K562 (cell line): ENCODE measurements at regions not wholly inside any gene's neighbourhood (a gene's known extent, or its start where the extent isn't known, plus 50 kb on each side); places are given as distances from the start of the nearest gene placed in this dataset.
A peak's percentile ranks its signal among the peaks of the same experiment; 100 is the strongest.

Experiments
- ATAC-seq: fragments of 200-7000 bp; cut with Tn5 transposase; 3 replicates; pipeline ENCODE4 v1.9.1; 2020; ENCODE audit warnings: moderate library complexity
- BruUV-seq: library from RNA; stranded (reverse); fragments of 400-500 nt; replicated peaks from 2 replicates; lab custom pipeline; 2021; lab: Mats Ljungman, UMichigan
- CTCF ChIA-PET: fragments of 300-600 bp; formaldehyde crosslinking; extraction: SDS; loops from one replicate; lab custom pipeline; 2021; ENCODE audit warnings: low intra/inter-chr PET ratio; lab: Yijun Ruan, JAX
- POLR2A ChIA-PET: fragments of 300-600, 350-650 bp; sonication (Branson Sonifier 250); formaldehyde crosslinking; extraction: SDS; loops from one replicate; lab custom pipeline; 2021; ENCODE audit warnings: antibody characterized with exemption, inconsistent platforms; lab: Yijun Ruan, JAX
- DNase-seq, 4 experiments: peaks; one replicate each; pipeline versions ENCODE4 v3.0.0 to v3.0.0-alpha.2; 2011 to 2018; ENCODE audit warnings: low spot score in 3 of 4, mixed read lengths in 3 of 4; ENCODE audit errors: extremely low read depth in 1 of 4
- FAIRE-seq: peaks from 2 replicates; lab custom pipeline; 2011; peaks lifted over from hg19 to GRCh38; lab: Jason Lieb, UNC
- H2AFZ ChIP-seq: 2 replicates; pipeline ENCODE4 v1.6.0; 2011; ENCODE audit warnings: low read depth, low read length, control low read depth, inconsistent platforms
- H3K27ac ChIP-seq: fragments of 200-600 bp; 3 replicates; pipeline ENCODE4 v1.8.0; 2011; ENCODE audit warnings: low read depth, mild to moderate bottlenecking, control low read depth, inconsistent platforms, low read length, moderate library complexity, mixed read lengths; ENCODE audit errors: extremely low read depth
- H3K27me3 ChIP-seq, 2 experiments: fragments of 300-600 bp in 1 of 2; 2 replicates in 1 of 2; 3 replicates in 1 of 2; pipeline versions ENCODE4 v1.6.0 to v1.8.0; 2011; ENCODE audit warnings: inconsistent platforms in 2 of 2, low read length in 2 of 2, mild to moderate bottlenecking in 1 of 2, mixed read lengths in 1 of 2, moderate library complexity in 1 of 2; ENCODE audit not compliant: control insufficient read depth in 2 of 2, insufficient read depth in 2 of 2
- H3K36me3 ChIP-seq: fragments of 300-600 bp; 3 replicates; pipeline ENCODE4 v1.8.0; 2011; ENCODE audit warnings: mild to moderate bottlenecking, low read length, inconsistent platforms; ENCODE audit not compliant: control insufficient read depth, insufficient read depth
- H3K4me1 ChIP-seq, 2 experiments: fragments of 200-600 bp in 1 of 2; replicated peaks in 1 of 2; 2 replicates in 1 of 2; 3 replicates in 1 of 2; pipeline versions ENCODE4 v1.5.1 to v1.8.0; 2011; ENCODE audit warnings: inconsistent platforms in 2 of 2, low read length in 2 of 2, mild to moderate bottlenecking in 1 of 2, mixed read lengths in 1 of 2, moderate library complexity in 1 of 2; ENCODE audit not compliant: control insufficient read depth in 2 of 2, insufficient read depth in 2 of 2
- H3K4me2 ChIP-seq: 2 replicates; pipeline ENCODE4 v1.6.1; 2011; ENCODE audit warnings: low read length, control low read depth, inconsistent platforms, mixed read lengths; ENCODE audit not compliant: insufficient read depth
- H3K4me3 ChIP-seq: fragments of 200-600 bp; sonication (generic), shearing (Covaris generic); 2 replicates; pipeline ENCODE4 v1.5.1; 2016; ENCODE audit warnings: control low read depth, inconsistent platforms
- H3K79me2 ChIP-seq: fragments of 200-600 bp; 3 replicates; pipeline ENCODE4 v1.8.0; 2011; ENCODE audit warnings: low read length, inconsistent platforms; ENCODE audit not compliant: control insufficient read depth, insufficient read depth
- H3K9ac ChIP-seq, 2 experiments: 2 replicates each; pipeline versions ENCODE4 v1.6.0 to v1.6.1; 2011; ENCODE audit warnings: low read depth in 2 of 2, low read length in 2 of 2, control low read depth in 1 of 2, inconsistent platforms in 1 of 2, mild to moderate bottlenecking in 1 of 2, mixed read lengths in 1 of 2; ENCODE audit not compliant: insufficient read depth in 1 of 2
- H3K9me1 ChIP-seq: one replicate; pipeline ENCODE4 v1.6.0; 2011; ENCODE audit warnings: inconsistent platforms, mild to moderate bottlenecking, low read length, moderate library complexity; ENCODE audit not compliant: control insufficient read depth, insufficient read depth
- H3K9me3 ChIP-seq: replicated peaks from 2 replicates; pipeline ENCODE4 v1.5.1; 2011; ENCODE audit warnings: low read depth, low read length, inconsistent platforms; ENCODE audit not compliant: control insufficient read depth, insufficient read depth
- H4K20me1 ChIP-seq: replicated peaks from 2 replicates; pipeline ENCODE4 v1.6.1; 2011; ENCODE audit warnings: low read length, inconsistent platforms, mixed read lengths; ENCODE audit not compliant: control insufficient read depth, insufficient read depth
- CREB1 ChIP-seq, 2 experiments: sonication (generic) in 1 of 2; formaldehyde crosslinking in 1 of 2; IDR thresholded peaks; 2 replicates each; pipeline versions ENCODE4 v1.6.1 to v1.8.0; 2012 to 2022; ENCODE audit warnings: inconsistent platforms in 1 of 2, mild to moderate bottlenecking in 1 of 2, missing genetic modification reagents in 1 of 2, moderate library complexity in 1 of 2
- MEF2D ChIP-seq: conservative IDR thresholded peaks from 2 replicates; pipeline ENCODE4 v1.6.1; 2016; ENCODE audit warnings: low read depth, missing genetic modification characterization, missing compliant biosample characterization
- SRSF9 ChIP-seq: fragments of 200-400 bp; formaldehyde crosslinking; IDR thresholded peaks from 2 replicates; pipeline ENCODE4 v1.6.1; 2017; ENCODE audit warnings: low read depth, low read length, borderline replicate concordance
- STAT5A ChIP-seq: IDR thresholded peaks from 2 replicates; pipeline ENCODE4 v1.6.1; 2012; ENCODE audit warnings: low read length, inconsistent platforms, borderline replicate concordance
- U2AF2 ChIP-seq: fragments of 200-400 bp; formaldehyde crosslinking; optimal IDR thresholded peaks from 2 replicates; pipeline ENCODE3; 2017; ENCODE audit warnings: low read depth, mild to moderate bottlenecking, low read length
- WGBS: fragments of 100-300 bp; shearing (Covaris generic); methylation state at CpG from one replicate; pipeline ENCODE4 v1.1.6; 2016; ENCODE audit warnings: low coverage, mixed read lengths; ENCODE audit not compliant: insufficient coverage; ENCODE audit errors: missing lambda C conversion rate; 5-methylcytosine and 5-hydroxymethylcytosine counted together
- in situ Hi-C: fragments of 300-500 bp; cut with MboI; formaldehyde crosslinking; loops from 4 replicates; pipeline ENCODE4 v1.15.0; 2018; ENCODE audit warnings: inconsistent platforms, mixed read lengths
- intact Hi-C: fragments of 100-400 bp; cut with micrococcal nuclease; formaldehyde crosslinking; loops from 2 replicates; pipeline ENCODE4 v1.14.2; 2022
- TF ChIP-seq, protein P1 (sequence below): sonication (generic); formaldehyde crosslinking; IDR thresholded peaks from 2 replicates; pipeline ENCODE4 v1.8.0; 2022; ENCODE audit warnings: mild to moderate bottlenecking, missing genetic modification reagents
- TF ChIP-seq, protein P2 (sequence below): sonication (generic); formaldehyde crosslinking; IDR thresholded peaks from 2 replicates; pipeline ENCODE4 v1.8.0; 2023; ENCODE audit warnings: missing genetic modification reagents, mild to moderate bottlenecking, borderline replicate concordance

DNA sequence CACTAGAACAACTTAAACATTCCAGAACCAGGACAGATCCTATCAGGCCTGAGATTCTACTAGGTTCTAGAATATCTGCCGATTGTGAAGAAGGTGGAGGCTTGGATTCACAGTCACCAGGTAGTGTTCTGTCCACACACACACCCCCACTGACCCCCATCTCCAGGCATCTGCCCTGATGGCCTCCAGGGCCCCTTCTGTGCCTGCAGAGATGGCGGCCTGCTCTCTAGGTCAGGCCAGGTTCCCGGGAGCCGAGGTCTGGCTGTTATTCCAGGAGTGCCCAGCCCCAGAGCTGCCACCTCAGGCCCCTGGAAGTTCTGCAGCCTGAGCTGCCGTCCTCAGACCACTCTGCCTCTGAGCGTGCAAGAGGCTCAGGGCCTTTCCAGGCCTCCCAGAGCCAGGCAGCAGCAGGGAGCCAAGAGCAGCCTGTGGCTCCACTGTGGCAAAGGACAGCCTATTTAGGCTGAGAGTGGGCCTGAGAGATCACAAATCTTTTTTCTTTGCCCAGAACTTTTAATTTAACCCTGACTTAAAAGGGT lies 96.2 kb upstream of the ASAP2 start:
- ATAC-seq (peak; percentile 28), FAIRE-seq (no peak), DNase-seq (no peak)
- no peaks in the 10 kb centered on the region for H3K9me1 ChIP-seq
- H3K4me2 ChIP-seq, result no peak overlapping the region
- H3K4me3 ChIP-seq, result no peak overlapping the region
- BruUV-seq, result no TSS peak
- peaks cover 11 to 17% of the 10 kb centered on the region in 2 experiments; a peak in 4 of 5 replicates for H3K4me1 ChIP-seq
- 78% methylated on average over 6 of the region's 6 CpGs for WGBS
- TF ChIP-seq, protein P1, sequence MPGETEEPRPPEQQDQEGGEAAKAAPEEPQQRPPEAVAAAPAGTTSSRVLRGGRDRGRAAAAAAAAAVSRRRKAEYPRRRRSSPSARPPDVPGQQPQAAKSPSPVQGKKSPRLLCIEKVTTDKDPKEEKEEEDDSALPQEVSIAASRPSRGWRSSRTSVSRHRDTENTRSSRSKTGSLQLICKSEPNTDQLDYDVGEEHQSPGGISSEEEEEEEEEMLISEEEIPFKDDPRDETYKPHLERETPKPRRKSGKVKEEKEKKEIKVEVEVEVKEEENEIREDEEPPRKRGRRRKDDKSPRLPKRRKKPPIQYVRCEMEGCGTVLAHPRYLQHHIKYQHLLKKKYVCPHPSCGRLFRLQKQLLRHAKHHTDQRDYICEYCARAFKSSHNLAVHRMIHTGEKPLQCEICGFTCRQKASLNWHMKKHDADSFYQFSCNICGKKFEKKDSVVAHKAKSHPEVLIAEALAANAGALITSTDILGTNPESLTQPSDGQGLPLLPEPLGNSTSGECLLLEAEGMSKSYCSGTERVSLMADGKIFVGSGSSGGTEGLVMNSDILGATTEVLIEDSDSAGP (CRISPR knock-in tag), result no peak
- H3K27me3 ChIP-seq, result no peaks in the 10 kb centered on the region
- H2AFZ ChIP-seq, result no peak overlapping the region
- H4K20me1 ChIP-seq, result no peaks in the 10 kb centered on the region
- in situ Hi-C loops (no loop called here), intact Hi-C loops (loop anchor here (5.0 to 10.0 kb wide), 2 partner anchors 238 to 596 kb away; no protein-coding TSS in a partner anchor)
- no peak overlapping the region for H3K27ac ChIP-seq
- ChIA-PET POLR2A (no interaction called here), CTCF (interaction anchor here (0.9 kb wide), 1 partner anchor 144 kb away, joined by 3 read pairs; no protein-coding TSS in a partner anchor)
- peak overlapping the region in 1 of 2 experiments; percentile 33; a peak in 1 of 4 replicates for H3K9ac ChIP-seq
- H3K9me3 ChIP-seq, result no peaks in the 10 kb centered on the region
- H3K79me2 ChIP-seq, result no peaks in the 10 kb centered on the region
- no peaks in the 10 kb centered on the region for H3K36me3 ChIP-seq

DNA sequence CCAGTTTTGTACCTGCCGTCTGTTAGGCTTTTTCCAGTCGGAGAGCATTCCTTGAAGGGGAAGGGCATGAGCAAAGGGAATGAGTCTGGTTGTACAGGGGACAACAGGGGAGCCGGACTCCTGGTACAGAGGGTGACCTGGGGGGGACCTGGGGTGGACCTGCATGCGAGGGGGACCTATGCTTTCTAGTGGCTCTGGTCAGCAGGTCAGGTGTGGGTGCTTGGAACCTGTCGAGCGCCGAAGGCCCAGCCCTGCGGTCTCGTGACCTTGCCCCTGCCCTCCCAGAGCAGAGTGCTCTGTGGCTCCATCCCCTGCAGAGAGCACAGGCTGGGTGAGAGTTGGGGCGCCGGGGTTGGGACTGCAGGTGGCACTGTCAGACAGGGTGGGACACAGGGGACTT lies 96.7 kb upstream of the ASAP2 start:
- no peak for DNase-seq
- WGBS, result 79% methylated on average over 11 of the region's 11 CpGs
- Histone ChIP-seq H3K79me2 (no peaks in the 10 kb centered on the region), H3K9me1 (no peaks in the 10 kb centered on the region), H2AFZ (no peak overlapping the region), H3K27me3 (no peaks in the 10 kb centered on the region), H3K4me2 (no peak overlapping the region), H3K36me3 (no peaks in the 10 kb centered on the region), H3K9me3 (no peaks in the 10 kb centered on the region), H3K9ac (no peak overlapping the region), H3K27ac (no peak overlapping the region), H3K4me3 (no peak overlapping the region), H3K4me1 (peaks cover 11 to 19% of the 10 kb centered on the region in 2 experiments; a peak in 4 of 5 replicates), H4K20me1 (no peaks in the 10 kb centered on the region)
- ChIA-PET POLR2A (interaction anchor here (0.7 to 1.2 kb wide), 2 partner anchors 14 to 58 kb away, joined by 3 read pairs; no protein-coding TSS in a partner anchor), CTCF (no interaction called here)
- BruUV-seq, result no TSS peak
- in situ Hi-C loops, result no loop called here
- no peak for ATAC-seq
- FAIRE-seq, result no peak
- intact Hi-C loops, result loop anchor here (5.0 to 10.0 kb wide), 2 partner anchors 238 to 595 kb away; no protein-coding TSS in a partner anchor
- TF ChIP-seq CREB1 (IDR thresholded peaks at IDR 0.05) (no peak), CREB1 (CRISPR knock-in tag; IDR thresholded peaks at IDR 0.05) (no peak), MEF2D (tag) (no peak), STAT5A (no peak), U2AF2 (no peak), SRSF9 (no peak)
- TF ChIP-seq, protein P2, sequence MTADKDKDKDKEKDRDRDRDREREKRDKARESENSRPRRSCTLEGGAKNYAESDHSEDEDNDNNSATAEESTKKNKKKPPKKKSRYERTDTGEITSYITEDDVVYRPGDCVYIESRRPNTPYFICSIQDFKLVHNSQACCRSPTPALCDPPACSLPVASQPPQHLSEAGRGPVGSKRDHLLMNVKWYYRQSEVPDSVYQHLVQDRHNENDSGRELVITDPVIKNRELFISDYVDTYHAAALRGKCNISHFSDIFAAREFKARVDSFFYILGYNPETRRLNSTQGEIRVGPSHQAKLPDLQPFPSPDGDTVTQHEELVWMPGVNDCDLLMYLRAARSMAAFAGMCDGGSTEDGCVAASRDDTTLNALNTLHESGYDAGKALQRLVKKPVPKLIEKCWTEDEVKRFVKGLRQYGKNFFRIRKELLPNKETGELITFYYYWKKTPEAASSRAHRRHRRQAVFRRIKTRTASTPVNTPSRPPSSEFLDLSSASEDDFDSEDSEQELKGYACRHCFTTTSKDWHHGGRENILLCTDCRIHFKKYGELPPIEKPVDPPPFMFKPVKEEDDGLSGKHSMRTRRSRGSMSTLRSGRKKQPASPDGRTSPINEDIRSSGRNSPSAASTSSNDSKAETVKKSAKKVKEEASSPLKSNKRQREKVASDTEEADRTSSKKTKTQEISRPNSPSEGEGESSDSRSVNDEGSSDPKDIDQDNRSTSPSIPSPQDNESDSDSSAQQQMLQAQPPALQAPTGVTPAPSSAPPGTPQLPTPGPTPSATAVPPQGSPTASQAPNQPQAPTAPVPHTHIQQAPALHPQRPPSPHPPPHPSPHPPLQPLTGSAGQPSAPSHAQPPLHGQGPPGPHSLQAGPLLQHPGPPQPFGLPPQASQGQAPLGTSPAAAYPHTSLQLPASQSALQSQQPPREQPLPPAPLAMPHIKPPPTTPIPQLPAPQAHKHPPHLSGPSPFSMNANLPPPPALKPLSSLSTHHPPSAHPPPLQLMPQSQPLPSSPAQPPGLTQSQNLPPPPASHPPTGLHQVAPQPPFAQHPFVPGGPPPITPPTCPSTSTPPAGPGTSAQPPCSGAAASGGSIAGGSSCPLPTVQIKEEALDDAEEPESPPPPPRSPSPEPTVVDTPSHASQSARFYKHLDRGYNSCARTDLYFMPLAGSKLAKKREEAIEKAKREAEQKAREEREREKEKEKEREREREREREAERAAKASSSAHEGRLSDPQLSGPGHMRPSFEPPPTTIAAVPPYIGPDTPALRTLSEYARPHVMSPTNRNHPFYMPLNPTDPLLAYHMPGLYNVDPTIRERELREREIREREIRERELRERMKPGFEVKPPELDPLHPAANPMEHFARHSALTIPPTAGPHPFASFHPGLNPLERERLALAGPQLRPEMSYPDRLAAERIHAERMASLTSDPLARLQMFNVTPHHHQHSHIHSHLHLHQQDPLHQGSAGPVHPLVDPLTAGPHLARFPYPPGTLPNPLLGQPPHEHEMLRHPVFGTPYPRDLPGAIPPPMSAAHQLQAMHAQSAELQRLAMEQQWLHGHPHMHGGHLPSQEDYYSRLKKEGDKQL, result no peak
